HL-60 (cell line): ENCODE measurements at regions not wholly inside any gene's neighbourhood (a gene's known extent, or its start where the extent isn't known, plus 50 kb on each side); places are given as distances from the start of the nearest gene placed in this dataset.

Experiments used
- DNase-seq, 2 experiments: peaks; one replicate each; pipeline ENCODE4 v3.0.0-alpha.2; 2010 to 2020; ENCODE audit warnings: low read depth in 1 of 2, low spot score in 1 of 2
- H3K27ac ChIP-seq: fragments of 250-450 bp; sonication (Bioruptor Pico); replicated peaks from 2 replicates; pipeline ENCODE4 v1.5.1; 2020; ENCODE audit warnings: mild to moderate bottlenecking, moderate library complexity
- H3K27me3 ChIP-seq: fragments of 250-450 bp; sonication (Bioruptor Pico); 2 replicates; pipeline ENCODE4 v1.5.1; 2021; ENCODE audit warnings: mild to moderate bottlenecking, moderate library complexity; ENCODE audit not compliant: insufficient read depth, poor library complexity, severe bottlenecking
- H3K4me3 ChIP-seq: replicated peaks from 2 replicates; pipeline ENCODE4 v1.5.1; 2011; ENCODE audit warnings: mild to moderate bottlenecking, control low read depth, low read length; ENCODE audit not compliant: insufficient read depth
- CTCF ChIP-seq: IDR thresholded peaks from one replicate; pipeline ENCODE4 v1.5.1; 2011; ENCODE audit warnings: low read length, control low read depth, inconsistent platforms; ENCODE audit not compliant: insufficient read depth
- GABPA ChIP-seq: IDR thresholded peaks from 2 replicates; pipeline ENCODE4 v1.6.1; 2012; ENCODE audit warnings: low read depth
- POLR2AphosphoS5 ChIP-seq: IDR thresholded peaks from 2 replicates; pipeline ENCODE4 v1.6.1; 2012; ENCODE audit warnings: low read depth
- SPI1 ChIP-seq: IDR thresholded peaks from 2 replicates; pipeline ENCODE4 v1.6.1; 2012; ENCODE audit warnings: low read depth, mild to moderate bottlenecking, borderline replicate concordance
- TF ChIP-seq, protein P1 (sequence below): IDR thresholded peaks from 2 replicates; pipeline ENCODE4 v1.6.1; 2012; ENCODE audit warnings: low read depth; ENCODE audit not compliant: insufficient replicate concordance

GRCh38 chr2:75284345-75284744 lies 85.0 kb upstream of the TACR1 start:
- H3K27ac ChIP-seq: no peak overlapping the region
- no peak overlapping the region for H3K4me3 ChIP-seq
- no peak for DNase-seq
- no peak for TF ChIP-seq SPI1
- TF ChIP-seq, protein P1, sequence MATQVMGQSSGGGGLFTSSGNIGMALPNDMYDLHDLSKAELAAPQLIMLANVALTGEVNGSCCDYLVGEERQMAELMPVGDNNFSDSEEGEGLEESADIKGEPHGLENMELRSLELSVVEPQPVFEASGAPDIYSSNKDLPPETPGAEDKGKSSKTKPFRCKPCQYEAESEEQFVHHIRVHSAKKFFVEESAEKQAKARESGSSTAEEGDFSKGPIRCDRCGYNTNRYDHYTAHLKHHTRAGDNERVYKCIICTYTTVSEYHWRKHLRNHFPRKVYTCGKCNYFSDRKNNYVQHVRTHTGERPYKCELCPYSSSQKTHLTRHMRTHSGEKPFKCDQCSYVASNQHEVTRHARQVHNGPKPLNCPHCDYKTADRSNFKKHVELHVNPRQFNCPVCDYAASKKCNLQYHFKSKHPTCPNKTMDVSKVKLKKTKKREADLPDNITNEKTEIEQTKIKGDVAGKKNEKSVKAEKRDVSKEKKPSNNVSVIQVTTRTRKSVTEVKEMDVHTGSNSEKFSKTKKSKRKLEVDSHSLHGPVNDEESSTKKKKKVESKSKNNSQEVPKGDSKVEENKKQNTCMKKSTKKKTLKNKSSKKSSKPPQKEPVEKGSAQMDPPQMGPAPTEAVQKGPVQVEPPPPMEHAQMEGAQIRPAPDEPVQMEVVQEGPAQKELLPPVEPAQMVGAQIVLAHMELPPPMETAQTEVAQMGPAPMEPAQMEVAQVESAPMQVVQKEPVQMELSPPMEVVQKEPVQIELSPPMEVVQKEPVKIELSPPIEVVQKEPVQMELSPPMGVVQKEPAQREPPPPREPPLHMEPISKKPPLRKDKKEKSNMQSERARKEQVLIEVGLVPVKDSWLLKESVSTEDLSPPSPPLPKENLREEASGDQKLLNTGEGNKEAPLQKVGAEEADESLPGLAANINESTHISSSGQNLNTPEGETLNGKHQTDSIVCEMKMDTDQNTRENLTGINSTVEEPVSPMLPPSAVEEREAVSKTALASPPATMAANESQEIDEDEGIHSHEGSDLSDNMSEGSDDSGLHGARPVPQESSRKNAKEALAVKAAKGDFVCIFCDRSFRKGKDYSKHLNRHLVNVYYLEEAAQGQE: no peak
- no peak for TF ChIP-seq POLR2AphosphoS5
- TF ChIP-seq GABPA: no peak
- no peak for TF ChIP-seq CTCF
- H3K27me3 ChIP-seq: no peaks in the 10 kb centered on the region

DNA sequence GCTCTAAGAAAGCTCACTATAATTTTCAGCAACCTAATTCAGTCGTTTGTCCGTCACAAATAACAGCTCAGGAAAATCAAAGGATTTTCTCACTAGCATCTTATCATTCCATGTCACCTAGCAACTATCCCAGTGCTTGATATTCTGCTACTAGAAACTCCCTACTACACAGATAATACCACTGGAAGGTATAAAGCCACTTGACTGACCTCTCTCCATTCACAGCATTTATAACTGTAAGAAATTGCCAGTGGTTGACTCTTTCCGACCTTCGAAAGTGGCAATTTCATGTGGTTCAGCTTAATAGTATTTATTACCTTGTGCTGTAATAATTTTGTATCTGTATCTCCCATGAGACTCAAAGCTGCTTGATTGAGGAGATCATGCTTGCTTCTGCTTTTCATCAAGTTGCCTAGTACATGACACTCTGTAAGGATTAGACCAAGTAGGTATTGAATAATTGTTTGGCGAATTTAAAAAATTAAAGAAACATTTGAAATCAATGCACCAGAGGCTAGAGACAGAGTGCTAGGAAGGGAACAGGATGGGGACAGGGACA lies 79.6 kb upstream of the TACR1 start:
- TF ChIP-seq, protein P1: no peak
- TF ChIP-seq POLR2AphosphoS5 (no peak), SPI1 (no peak), CTCF (no peak), GABPA (no peak)
- no peak overlapping the region for H3K27ac ChIP-seq
- H3K4me3 ChIP-seq: no peak overlapping the region
- DNase-seq: no peak
- H3K27me3 ChIP-seq: peaks cover 3% of the 10 kb centered on the region

- H3K4me3 ChIP-seq: no peak overlapping the region
- no peak for DNase-seq
- H3K27ac ChIP-seq: no peak overlapping the region
- H3K27me3 ChIP-seq: peaks cover 3% of the 10 kb centered on the region
- TF ChIP-seq SPI1 (no peak), POLR2AphosphoS5 (no peak), CTCF (no peak), GABPA (no peak)
- TF ChIP-seq, protein P1: no peak
These were observed 79.0 kb upstream of the TACR1 start for GRCh38 chr2:75278314-75278713.
